ENCODE measurements at regions not wholly inside any gene's neighbourhood (a gene's known extent, or its start where the extent isn't known, plus 50 kb on each side); places are given as distances from the start of the nearest gene placed in this dataset.

- no peak for DNase-seq (ENCODE audit: low spot score)
Measured at GRCh38 chr2:167900435-167901114, 346.8 kb downstream of the STK39 start.

GRCh38 chr2:167898340-167898739 is 349.1 kb downstream of the STK39 start:
- no peak for DNase-seq (ENCODE audit: low spot score)

GRCh38 chr2:167891841-167892240 is 355.6 kb downstream of the STK39 start:
- no peak for DNase-seq (ENCODE audit: low spot score)

- DNase-seq (ENCODE audit: low spot score), result no peak
Measured at GRCh38 chr2:167890739-167891138, 356.7 kb downstream of the STK39 start.

- no peak for DNase-seq (ENCODE audit: low spot score)
Measured at GRCh38 chr2:167880415-167880814, 367.0 kb downstream of the STK39 start.

- no peak for DNase-seq (ENCODE audit: low spot score)
Measured at GRCh38 chr2:167875529-167875928, 371.9 kb downstream of the STK39 start.

GRCh38 chr2:167874812-167875211 is 372.6 kb downstream of the STK39 start:
- DNase-seq (ENCODE audit: low spot score), result no peak

GRCh38 chr2:167871286-167871685 is 376.1 kb downstream of the STK39 start:
- no peak for DNase-seq (ENCODE audit: low spot score)

GRCh38 chr2:167869200-167869599 is 378.2 kb downstream of the STK39 start:
- no peak for DNase-seq (ENCODE audit: low spot score)

GRCh38 chr2:167863377-167863776 is 384.0 kb downstream of the STK39 start:
- DNase-seq (ENCODE audit: low spot score), result peak; percentile 5

GRCh38 chr2:167862782-167863181 is 384.6 kb downstream of the STK39 start:
- DNase-seq (ENCODE audit: low spot score), result peak; percentile 96

GRCh38 chr2:167862296-167862695 is 385.1 kb downstream of the STK39 start:
- no peak for DNase-seq (ENCODE audit: low spot score)

- DNase-seq (ENCODE audit: low spot score), result no peak
Measured at GRCh38 chr2:167861574-167862193, 385.7 kb downstream of the STK39 start.

GRCh38 chr2:167860082-167860481 is 387.3 kb downstream of the STK39 start:
- no peak for DNase-seq (ENCODE audit: low spot score)

- DNase-seq (ENCODE audit: low spot score), result no peak
Measured at GRCh38 chr2:167859676-167860075, 387.7 kb downstream of the STK39 start.

GRCh38 chr2:167858086-167858485 is 389.3 kb downstream of the STK39 start:
- no peak for DNase-seq (ENCODE audit: low spot score)

GRCh38 chr2:167857416-167857815 is 390.0 kb downstream of the STK39 start:
- DNase-seq (ENCODE audit: low spot score), result no peak

- DNase-seq (ENCODE audit: low spot score), result no peak
Measured at GRCh38 chr2:167856190-167856589, 391.2 kb downstream of the STK39 start.

GRCh38 chr2:167855211-167855610 is 392.2 kb downstream of the STK39 start:
- DNase-seq (ENCODE audit: low spot score), result no peak

GRCh38 chr2:167853717-167854116 is 393.7 kb downstream of the STK39 start:
- DNase-seq (ENCODE audit: low spot score), result no peak

- DNase-seq (ENCODE audit: low spot score), result no peak
Measured at GRCh38 chr2:167851876-167852275, 395.5 kb downstream of the STK39 start.

GRCh38 chr2:167851323-167851860 is 396.0 kb downstream of the STK39 start:
- no peak for DNase-seq (ENCODE audit: low spot score)

GRCh38 chr2:167844714-167845530 is 402.5 kb downstream of the STK39 start:
- DNase-seq (ENCODE audit: low spot score), result peak; percentile 46
